ENCODE measurements at regions not wholly inside any gene's neighbourhood (a gene's known extent, or its start where the extent isn't known, plus 50 kb on each side); places are given as distances from the start of the nearest gene placed in this dataset.

DNA sequence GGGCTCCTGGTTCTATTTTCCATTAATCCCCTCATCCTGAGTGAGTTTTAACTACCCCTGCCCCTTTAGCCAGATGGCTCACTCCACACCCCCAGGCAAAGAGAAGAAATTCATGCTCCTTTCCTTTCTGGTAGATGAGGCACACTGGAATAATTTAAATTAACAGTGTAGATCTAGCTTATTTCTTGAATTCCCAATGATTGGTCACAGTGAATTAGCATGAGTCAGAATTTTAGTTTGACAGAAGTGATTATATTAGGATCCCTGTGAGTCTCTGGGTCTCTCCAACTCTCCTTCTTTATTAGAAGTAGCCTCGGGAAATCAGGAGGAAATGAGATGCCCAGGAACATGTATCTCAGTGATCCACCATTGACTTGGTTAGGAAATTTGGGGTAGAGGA, 103.1 kb upstream of the KAZN start:
- Histone ChIP-seq H3K27me3 (no peaks in the 10 kb centered on the region), H3K9me3 (no peaks in the 10 kb centered on the region), H3K4me3 (no peak overlapping the region), H3K27ac (no peak overlapping the region), H3K36me3 (no peaks in the 10 kb centered on the region), H3K4me1 (peaks cover 4% of the 10 kb centered on the region)
- no peak for TF ChIP-seq POLR2AphosphoS5 (IDR thresholded peaks at IDR 0.05)
- no peak for TF ChIP-seq EP300 (IDR thresholded peaks at IDR 0.05)
- TF ChIP-seq, protein P1, sequence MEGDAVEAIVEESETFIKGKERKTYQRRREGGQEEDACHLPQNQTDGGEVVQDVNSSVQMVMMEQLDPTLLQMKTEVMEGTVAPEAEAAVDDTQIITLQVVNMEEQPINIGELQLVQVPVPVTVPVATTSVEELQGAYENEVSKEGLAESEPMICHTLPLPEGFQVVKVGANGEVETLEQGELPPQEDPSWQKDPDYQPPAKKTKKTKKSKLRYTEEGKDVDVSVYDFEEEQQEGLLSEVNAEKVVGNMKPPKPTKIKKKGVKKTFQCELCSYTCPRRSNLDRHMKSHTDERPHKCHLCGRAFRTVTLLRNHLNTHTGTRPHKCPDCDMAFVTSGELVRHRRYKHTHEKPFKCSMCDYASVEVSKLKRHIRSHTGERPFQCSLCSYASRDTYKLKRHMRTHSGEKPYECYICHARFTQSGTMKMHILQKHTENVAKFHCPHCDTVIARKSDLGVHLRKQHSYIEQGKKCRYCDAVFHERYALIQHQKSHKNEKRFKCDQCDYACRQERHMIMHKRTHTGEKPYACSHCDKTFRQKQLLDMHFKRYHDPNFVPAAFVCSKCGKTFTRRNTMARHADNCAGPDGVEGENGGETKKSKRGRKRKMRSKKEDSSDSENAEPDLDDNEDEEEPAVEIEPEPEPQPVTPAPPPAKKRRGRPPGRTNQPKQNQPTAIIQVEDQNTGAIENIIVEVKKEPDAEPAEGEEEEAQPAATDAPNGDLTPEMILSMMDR (IDR thresholded peaks at IDR 0.05): no peak
- TF ChIP-seq POLR2A (IDR thresholded peaks at IDR 0.05): no peak
- no peak for DNase-seq (ENCODE audit: low spot score in 2 of 2)
- 86% methylated on average over 1 of the region's 1 CpG for WGBS

DNA sequence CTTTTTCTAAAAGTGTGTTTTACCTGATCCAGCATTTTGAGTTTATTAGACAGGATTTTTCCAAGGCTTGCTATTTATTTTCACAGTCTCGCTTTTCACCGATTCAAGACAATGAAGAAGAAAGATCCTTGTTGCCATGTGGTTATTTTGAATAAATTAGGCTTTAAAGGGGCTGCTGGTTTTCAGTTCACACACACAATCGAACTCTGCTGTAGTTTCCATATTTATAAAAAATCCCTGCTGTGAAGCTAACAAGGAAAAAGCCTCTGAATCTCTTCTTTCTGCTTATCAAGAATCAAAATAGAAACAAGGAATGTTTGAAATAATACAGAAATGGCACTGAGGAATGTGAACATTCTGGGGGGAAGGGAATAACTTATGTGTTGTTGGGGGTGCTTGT, 102.5 kb upstream of the KAZN start:
- no peaks in the 10 kb centered on the region for H3K27me3 ChIP-seq
- no peaks in the 10 kb centered on the region for H3K9me3 ChIP-seq
- H3K27ac ChIP-seq: no peak overlapping the region
- peaks cover 4% of the 10 kb centered on the region for H3K4me1 ChIP-seq
- no peaks in the 10 kb centered on the region for H3K36me3 ChIP-seq
- WGBS: 85% methylated on average over 3 of the region's 3 CpGs
- no peak for DNase-seq (ENCODE audit: low spot score in 2 of 2)
- TF ChIP-seq POLR2A (IDR thresholded peaks at IDR 0.05) (no peak), EP300 (IDR thresholded peaks at IDR 0.05) (no peak), POLR2AphosphoS5 (IDR thresholded peaks at IDR 0.05) (no peak)
- TF ChIP-seq, protein P1 (IDR thresholded peaks at IDR 0.05): no peak
- H3K4me3 ChIP-seq: no peak overlapping the region

DNA sequence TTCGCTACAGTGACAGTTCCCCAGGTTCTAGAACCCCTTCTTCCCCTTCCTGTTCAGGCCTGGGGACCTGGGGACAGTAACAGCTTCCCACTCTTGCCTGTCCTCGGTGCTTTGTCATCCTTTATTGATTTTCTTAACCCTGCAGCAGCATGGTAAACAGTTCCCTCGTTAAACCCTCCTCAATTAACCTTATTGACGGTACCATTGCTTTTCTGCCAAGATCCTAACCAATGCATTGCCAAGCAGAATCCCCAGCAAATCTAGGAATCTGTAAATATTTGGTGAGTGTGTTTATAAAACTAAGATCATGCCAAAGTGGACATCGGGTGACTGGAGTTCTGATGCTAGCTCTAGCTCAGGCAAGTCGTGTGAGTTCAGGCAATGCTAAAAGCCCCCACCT, 99.6 kb upstream of the KAZN start:
- Histone ChIP-seq H3K27ac (no peak overlapping the region), H3K27me3 (no peaks in the 10 kb centered on the region), H3K36me3 (no peaks in the 10 kb centered on the region), H3K4me1 (peaks cover 4% of the 10 kb centered on the region), H3K9me3 (no peaks in the 10 kb centered on the region), H3K4me3 (no peak overlapping the region)
- 68% methylated on average over 6 of the region's 6 CpGs for WGBS
- DNase-seq (ENCODE audit: low spot score in 2 of 2): no peak
- no peak for TF ChIP-seq POLR2A (IDR thresholded peaks at IDR 0.05)
- TF ChIP-seq EP300 (IDR thresholded peaks at IDR 0.05): no peak

GRCh38 chr1:14499312-14500040, 99.0 kb upstream of the KAZN start:
- whole genome bisulfite sequencing: 86% methylated on average over 9 of the region's 9 CpGs
- no peak overlapping the region for H3K4me3 ChIP-seq
- peaks cover 4% of the 10 kb centered on the region for H3K4me1 ChIP-seq
- no peak for DNase-seq (ENCODE audit: low spot score in 2 of 2)
- no peaks in the 10 kb centered on the region for H3K27me3 ChIP-seq
- no peaks in the 10 kb centered on the region for H3K36me3 ChIP-seq
- no peaks in the 10 kb centered on the region for H3K9me3 ChIP-seq
- no peak overlapping the region for H3K27ac ChIP-seq
- TF ChIP-seq, protein P1 (IDR thresholded peaks at IDR 0.05): no peak
- TF ChIP-seq EP300 (IDR thresholded peaks at IDR 0.05): no peak
- no peak for TF ChIP-seq POLR2A (IDR thresholded peaks at IDR 0.05)
- no peak for TF ChIP-seq POLR2AphosphoS5 (IDR thresholded peaks at IDR 0.05)

- H3K4me1 ChIP-seq: peaks cover 4% of the 10 kb centered on the region
- no peak overlapping the region for H3K4me3 ChIP-seq
- no peak overlapping the region for H3K27ac ChIP-seq
- DNase-seq (ENCODE audit: low spot score in 2 of 2): no peak
- H3K36me3 ChIP-seq: no peaks in the 10 kb centered on the region
- no peaks in the 10 kb centered on the region for H3K9me3 ChIP-seq
- H3K27me3 ChIP-seq: no peaks in the 10 kb centered on the region
- TF ChIP-seq, protein P1 (IDR thresholded peaks at IDR 0.05): no peak
- TF ChIP-seq POLR2AphosphoS5 (IDR thresholded peaks at IDR 0.05) (no peak), EP300 (IDR thresholded peaks at IDR 0.05) (no peak), POLR2A (IDR thresholded peaks at IDR 0.05) (no peak)
- 51% methylated on average over 4 of the region's 4 CpGs for WGBS
Observed at GRCh38 chr1:14500041-14500440, 98.4 kb upstream of the KAZN start.

DNA sequence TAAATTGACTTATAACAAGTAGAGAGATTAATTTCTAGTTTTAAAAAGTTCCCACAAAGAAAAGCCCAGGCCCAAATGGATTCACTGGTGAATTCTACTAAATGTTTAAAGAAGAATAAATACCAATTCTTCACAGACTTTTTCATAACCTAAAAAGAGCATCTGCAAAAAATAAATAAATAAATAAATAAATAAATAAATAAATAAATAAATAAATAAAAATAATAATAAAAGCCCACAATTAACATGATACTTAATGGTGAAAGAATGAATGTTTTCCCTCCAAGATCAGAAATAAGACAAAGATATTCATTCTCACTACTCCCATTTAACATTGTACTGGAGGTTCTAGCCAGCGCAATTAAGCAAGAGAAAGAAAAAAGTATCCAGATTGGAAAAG, 97.6 kb upstream of the KAZN start:
- TF ChIP-seq POLR2AphosphoS5 (IDR thresholded peaks at IDR 0.05): no peak
- TF ChIP-seq POLR2A (IDR thresholded peaks at IDR 0.05): no peak
- TF ChIP-seq EP300 (IDR thresholded peaks at IDR 0.05): no peak
- TF ChIP-seq, protein P1 (IDR thresholded peaks at IDR 0.05): no peak
- H3K4me1 ChIP-seq: peaks cover 4% of the 10 kb centered on the region
- no peaks in the 10 kb centered on the region for H3K9me3 ChIP-seq
- no peak for DNase-seq (ENCODE audit: low spot score in 2 of 2)
- WGBS: 91% methylated on average over 1 of the region's 1 CpG
- no peaks in the 10 kb centered on the region for H3K27me3 ChIP-seq
- no peak overlapping the region for H3K4me3 ChIP-seq
- no peak overlapping the region for H3K27ac ChIP-seq
- H3K36me3 ChIP-seq: no peaks in the 10 kb centered on the region
